Activated CD4-positive, alpha-beta T cell treated with anti-CD3 and anti-CD28 coated beads, Interleukin-10, Interleukin-2, amounts not matched to agents 100 ng/mL and 50 ng/mL, durations not matched to agents 16 hours and 8 hours (primary cell): ENCODE measurements at regions not wholly inside any gene's neighbourhood (a gene's known extent, or its start where the extent isn't known, plus 50 kb on each side); places are given as distances from the start of the nearest gene placed in this dataset.

ENCODE experiments used
- DNase-seq: peaks from one replicate; pipeline ENCODE4 v3.0.0-alpha.2; 2020

GRCh38 chr19:33950091-33950750, 153.6 kb downstream of the KCTD15 start:
- no peak for DNase-seq

- DNase-seq: no peak
Measured at GRCh38 chr19:33953023-33953422, 156.4 kb downstream of the KCTD15 start.

- no peak for DNase-seq
Measured at GRCh38 chr19:33953592-33953991, 156.9 kb downstream of the KCTD15 start.

GRCh38 chr19:33954686-33955085, 158.0 kb downstream of the KCTD15 start:
- DNase-seq: no peak

- no peak for DNase-seq
Measured at GRCh38 chr19:33956941-33957340, 160.3 kb downstream of the KCTD15 start.

- DNase-seq: no peak
Measured at GRCh38 chr19:33957804-33958203, 161.1 kb downstream of the KCTD15 start.

- no peak for DNase-seq
Measured at GRCh38 chr19:33960566-33960965, 163.9 kb downstream of the KCTD15 start.

GRCh38 chr19:33962161-33962560, 165.5 kb downstream of the KCTD15 start:
- no peak for DNase-seq

GRCh38 chr19:33963514-33963913, 166.8 kb downstream of the KCTD15 start:
- no peak for DNase-seq

GRCh38 chr19:33971073-33971472, 174.4 kb downstream of the KCTD15 start:
- DNase-seq: no peak

GRCh38 chr19:33977756-33978685, 181.4 kb downstream of the KCTD15 start:
- DNase-seq: no peak

- DNase-seq: no peak
Measured at GRCh38 chr19:33982706-33983105, 186.0 kb downstream of the KCTD15 start.

GRCh38 chr19:33988601-33989000, 183.7 kb upstream of the LSM14A start:
- no peak for DNase-seq

GRCh38 chr19:33997690-33998089, 174.6 kb upstream of the LSM14A start:
- no peak for DNase-seq

GRCh38 chr19:33998302-33998701, 174.0 kb upstream of the LSM14A start:
- no peak for DNase-seq

GRCh38 chr19:33998739-33999345, 173.5 kb upstream of the LSM14A start:
- no peak for DNase-seq

- no peak for DNase-seq
Measured at GRCh38 chr19:34017024-34017423, 155.3 kb upstream of the LSM14A start.

- no peak for DNase-seq
Measured at GRCh38 chr19:34017601-34018000, 154.7 kb upstream of the LSM14A start.

GRCh38 chr19:34018546-34018945, 153.8 kb upstream of the LSM14A start:
- no peak for DNase-seq

- DNase-seq: no peak
Measured at GRCh38 chr19:34023381-34023780, 148.9 kb upstream of the LSM14A start.

GRCh38 chr19:34033880-34034279, 138.4 kb upstream of the LSM14A start:
- DNase-seq: no peak

GRCh38 chr19:34034318-34034846, 137.9 kb upstream of the LSM14A start:
- no peak for DNase-seq

GRCh38 chr19:34041925-34042521, 130.3 kb upstream of the LSM14A start:
- DNase-seq: peak; percentile 78
